Osteocyte (in vitro differentiated cells): ENCODE measurements at regions not wholly inside any gene's neighbourhood (a gene's known extent, or its start where the extent isn't known, plus 50 kb on each side); places are given as distances from the start of the nearest gene placed in this dataset.

Experiments
- DNase-seq: peaks from one replicate; pipeline ENCODE4 v3.0.0; 2021; ENCODE audit warnings: mixed read lengths; ENCODE audit not compliant: unreplicated experiment; ENCODE audit errors: extremely low spot score
- H3K27ac Mint-ChIP-seq: one replicate; pipeline ENCODE4 v1.8.0; 2021; ENCODE audit warnings: mild to moderate bottlenecking, mixed read lengths; ENCODE audit not compliant: unreplicated experiment
- H3K27me3 Mint-ChIP-seq: one replicate; pipeline ENCODE4 v1.8.0; 2021; ENCODE audit warnings: mixed read lengths; ENCODE audit not compliant: unreplicated experiment
- H3K36me3 Mint-ChIP-seq: one replicate; pipeline ENCODE4 v1.8.0; 2021; ENCODE audit warnings: mixed read lengths; ENCODE audit not compliant: unreplicated experiment
- H3K4me1 Mint-ChIP-seq: one replicate; pipeline ENCODE4 v1.8.0; 2021; ENCODE audit warnings: mixed read lengths; ENCODE audit not compliant: unreplicated experiment
- H3K4me3 Mint-ChIP-seq: one replicate; pipeline ENCODE4 v1.8.0; 2021; ENCODE audit warnings: mild to moderate bottlenecking, moderate library complexity, mixed read lengths; ENCODE audit not compliant: unreplicated experiment
- H3K9me3 Mint-ChIP-seq: one replicate; pipeline ENCODE4 v1.8.0; 2021; ENCODE audit warnings: mixed read lengths; ENCODE audit not compliant: unreplicated experiment
- TF ChIP-seq, protein P1 (sequence below): fragments of 200-600 bp; sonication (generic); IDR thresholded peaks from 2 replicates; pipeline ENCODE4 v1.5.0; 2021; ENCODE audit warnings: antibody characterized with exemption, mild to moderate bottlenecking, moderate library complexity

DNA sequence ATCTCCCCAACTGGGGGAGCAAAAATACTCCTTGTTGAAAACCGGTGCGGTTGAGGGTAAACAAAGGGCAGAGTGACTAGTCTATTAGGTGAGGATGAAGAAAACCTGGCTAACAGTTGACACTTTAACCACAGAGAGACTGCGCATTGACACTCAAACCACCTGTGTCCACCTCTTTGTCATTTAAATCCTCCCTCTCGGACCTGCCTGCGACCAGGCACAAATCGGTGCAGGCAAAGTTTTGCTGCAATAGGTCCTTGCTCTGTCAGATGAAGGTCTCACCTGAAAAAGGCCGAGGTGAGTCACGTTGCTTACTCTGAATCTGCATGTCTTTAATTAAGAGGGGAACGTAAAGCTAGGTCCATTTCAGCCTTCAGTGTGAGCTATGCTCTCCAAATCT lies 494.1 kb upstream of the DPPA4 start:
- no peaks in the 10 kb centered on the region for H3K9me3 Mint-ChIP-seq
- no peaks in the 10 kb centered on the region for H3K36me3 Mint-ChIP-seq
- DNase-seq: no peak
- no peaks in the 10 kb centered on the region for H3K27me3 Mint-ChIP-seq
- TF ChIP-seq, protein P1, sequence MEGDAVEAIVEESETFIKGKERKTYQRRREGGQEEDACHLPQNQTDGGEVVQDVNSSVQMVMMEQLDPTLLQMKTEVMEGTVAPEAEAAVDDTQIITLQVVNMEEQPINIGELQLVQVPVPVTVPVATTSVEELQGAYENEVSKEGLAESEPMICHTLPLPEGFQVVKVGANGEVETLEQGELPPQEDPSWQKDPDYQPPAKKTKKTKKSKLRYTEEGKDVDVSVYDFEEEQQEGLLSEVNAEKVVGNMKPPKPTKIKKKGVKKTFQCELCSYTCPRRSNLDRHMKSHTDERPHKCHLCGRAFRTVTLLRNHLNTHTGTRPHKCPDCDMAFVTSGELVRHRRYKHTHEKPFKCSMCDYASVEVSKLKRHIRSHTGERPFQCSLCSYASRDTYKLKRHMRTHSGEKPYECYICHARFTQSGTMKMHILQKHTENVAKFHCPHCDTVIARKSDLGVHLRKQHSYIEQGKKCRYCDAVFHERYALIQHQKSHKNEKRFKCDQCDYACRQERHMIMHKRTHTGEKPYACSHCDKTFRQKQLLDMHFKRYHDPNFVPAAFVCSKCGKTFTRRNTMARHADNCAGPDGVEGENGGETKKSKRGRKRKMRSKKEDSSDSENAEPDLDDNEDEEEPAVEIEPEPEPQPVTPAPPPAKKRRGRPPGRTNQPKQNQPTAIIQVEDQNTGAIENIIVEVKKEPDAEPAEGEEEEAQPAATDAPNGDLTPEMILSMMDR: no peak
- no peak overlapping the region for H3K27ac Mint-ChIP-seq
- no peaks in the 10 kb centered on the region for H3K4me1 Mint-ChIP-seq
- H3K4me3 Mint-ChIP-seq: no peak overlapping the region

DNA sequence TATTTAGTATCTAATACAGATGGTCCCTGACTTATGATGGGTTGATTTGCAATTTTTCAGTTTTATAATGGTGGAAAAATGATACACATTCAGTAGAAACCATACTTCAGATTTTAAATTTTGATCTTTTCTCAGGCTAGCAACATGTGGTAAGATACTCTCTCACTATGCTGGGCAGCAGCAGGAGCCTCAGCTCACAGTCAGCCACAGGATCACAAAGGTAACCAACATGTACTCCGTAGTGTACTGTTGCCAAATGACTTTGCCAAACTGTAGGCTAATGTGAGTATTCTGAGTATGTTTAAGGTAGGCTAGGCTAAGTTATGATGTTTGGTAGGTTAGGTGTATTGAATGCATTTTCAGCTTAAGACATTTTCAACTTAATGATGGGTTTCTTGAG lies 498.6 kb upstream of the DPPA4 start:
- no peaks in the 10 kb centered on the region for H3K9me3 Mint-ChIP-seq
- no peaks in the 10 kb centered on the region for H3K36me3 Mint-ChIP-seq
- DNase-seq: no peak
- TF ChIP-seq, protein P1: no peak
- no peak overlapping the region for H3K27ac Mint-ChIP-seq
- peaks cover 2% of the 10 kb centered on the region for H3K27me3 Mint-ChIP-seq
- no peak overlapping the region for H3K4me3 Mint-ChIP-seq
- no peaks in the 10 kb centered on the region for H3K4me1 Mint-ChIP-seq

DNA sequence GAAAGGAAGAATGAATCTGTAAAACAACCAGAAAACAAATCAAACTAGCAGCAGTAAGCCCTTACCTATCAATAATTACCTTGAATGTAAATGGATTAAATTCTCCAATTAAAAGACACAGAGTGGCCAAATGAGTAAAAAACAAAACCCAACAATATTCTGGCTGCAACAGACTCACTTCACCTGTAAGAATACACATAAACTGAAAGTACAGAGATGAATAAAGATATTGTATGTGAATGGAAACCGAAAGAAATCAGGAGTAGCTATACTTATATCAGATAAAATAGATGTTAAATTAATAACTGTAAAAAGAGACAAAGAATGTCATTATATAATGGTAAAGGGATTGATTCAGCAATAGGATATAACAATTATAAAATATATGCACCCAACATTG lies 514.5 kb upstream of the DPPA4 start:
- Mint-ChIP-seq H3K9me3 (peaks cover 48% of the 10 kb centered on the region), H3K4me3 (no peak overlapping the region), H3K36me3 (peaks cover 7% of the 10 kb centered on the region), H3K4me1 (no peaks in the 10 kb centered on the region), H3K27me3 (no peaks in the 10 kb centered on the region), H3K27ac (no peak overlapping the region)
- TF ChIP-seq, protein P1: no peak
- no peak for DNase-seq

DNA sequence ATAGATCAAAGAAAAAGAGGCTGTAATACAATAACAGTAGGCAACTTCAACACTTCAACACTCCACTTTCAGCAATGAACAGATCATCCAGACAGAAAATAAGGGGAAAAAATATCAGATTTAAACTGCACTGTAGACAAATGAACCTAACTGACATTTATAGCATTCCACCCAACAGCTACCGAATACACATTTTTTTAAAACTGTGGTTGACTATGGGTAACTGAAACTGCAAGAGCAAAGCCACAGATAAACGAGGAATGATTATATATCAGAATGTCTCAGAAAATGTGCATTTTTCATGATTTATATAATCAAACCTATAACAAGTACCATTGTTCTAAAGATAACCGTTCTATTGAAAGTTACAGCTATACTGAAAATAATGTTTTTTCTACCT lies 514.9 kb upstream of the DPPA4 start:
- no peak overlapping the region for H3K4me3 Mint-ChIP-seq
- no peaks in the 10 kb centered on the region for H3K4me1 Mint-ChIP-seq
- H3K36me3 Mint-ChIP-seq: peaks cover 7% of the 10 kb centered on the region
- DNase-seq: no peak
- TF ChIP-seq, protein P1: no peak
- H3K27me3 Mint-ChIP-seq: no peaks in the 10 kb centered on the region
- H3K9me3 Mint-ChIP-seq: peaks cover 47% of the 10 kb centered on the region
- no peak overlapping the region for H3K27ac Mint-ChIP-seq

DNA sequence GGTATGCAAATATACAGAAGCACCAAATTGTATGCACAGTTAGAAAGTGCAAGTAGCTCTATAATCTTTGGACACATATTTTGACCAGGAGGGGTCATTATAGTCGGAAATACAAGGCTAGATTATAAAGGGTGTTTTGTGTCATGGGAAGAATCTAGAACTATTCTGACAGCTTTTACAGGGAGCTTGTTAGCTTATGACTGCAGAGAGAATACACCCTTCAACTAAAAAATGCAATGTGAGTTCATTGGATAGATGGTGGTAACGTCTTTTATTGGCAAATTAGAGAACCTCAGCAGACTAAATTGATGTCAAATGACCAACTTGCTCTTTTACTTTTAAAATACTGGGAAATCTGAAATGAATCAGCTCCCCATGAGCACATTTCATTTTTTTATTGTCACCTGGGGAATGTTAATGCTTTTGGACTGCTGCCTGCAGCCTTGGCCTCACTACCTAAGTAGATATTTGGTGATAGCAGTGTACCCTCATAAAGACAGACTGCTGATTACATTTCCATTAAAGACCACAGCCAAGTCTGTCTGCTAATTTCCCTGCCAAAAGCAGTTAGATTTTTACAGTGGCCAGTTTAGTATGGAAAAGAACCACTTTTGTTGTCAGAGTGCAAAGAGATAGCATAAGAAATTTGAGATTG lies 515.9 kb upstream of the DPPA4 start:
- TF ChIP-seq, protein P1: no peak
- Mint-ChIP-seq H3K27ac (no peak overlapping the region), H3K4me3 (no peak overlapping the region), H3K4me1 (no peaks in the 10 kb centered on the region), H3K9me3 (peaks cover 39% of the 10 kb centered on the region), H3K27me3 (no peaks in the 10 kb centered on the region), H3K36me3 (peaks cover 7% of the 10 kb centered on the region)
- no peak for DNase-seq
